ENCODE measurements at regions not wholly inside any gene's neighbourhood (a gene's known extent, or its start where the extent isn't known, plus 50 kb on each side); places are given as distances from the start of the nearest gene placed in this dataset.
A peak's percentile ranks its signal among the peaks of the same experiment; 100 is the strongest.
"Not testable (repeated sequence)": the region's sequence is repeated elsewhere in the genome, so short reads cannot be mapped to it uniquely, and the experiment has no call there.

GRCh38 chr6:56820060-56820459 is 134.8 kb upstream of the BEND6 start:
- DNase-seq (ENCODE audit: low read depth) = no peak
- no peak overlapping the region for H3K4me3 ChIP-seq (ENCODE audit: low read length)
- TF ChIP-seq CTCF (conservative IDR thresholded peaks at IDR 0.05; ENCODE audit: low read length) = no peak

GRCh38 chr6:56819604-56820003 is 135.3 kb upstream of the BEND6 start:
- TF ChIP-seq CTCF (conservative IDR thresholded peaks at IDR 0.05; ENCODE audit: low read length) = no peak
- no peak for DNase-seq (ENCODE audit: low read depth)
- no peak overlapping the region for H3K4me3 ChIP-seq (ENCODE audit: low read length)

- no peak overlapping the region for H3K4me3 ChIP-seq (ENCODE audit: low read length)
- DNase-seq (ENCODE audit: low read depth) = no peak
- TF ChIP-seq CTCF (conservative IDR thresholded peaks at IDR 0.05; ENCODE audit: low read length) = no peak
Observed at GRCh38 chr6:56816370-56816769, 138.5 kb upstream of the BEND6 start.

GRCh38 chr6:56815436-56815835 is 139.5 kb upstream of the BEND6 start:
- no peak for TF ChIP-seq CTCF (conservative IDR thresholded peaks at IDR 0.05; ENCODE audit: low read length)
- no peak for DNase-seq (ENCODE audit: low read depth)
- H3K4me3 ChIP-seq (ENCODE audit: low read length) = no peak overlapping the region

- no peak for DNase-seq (ENCODE audit: low read depth)
- no peak for TF ChIP-seq CTCF (conservative IDR thresholded peaks at IDR 0.05; ENCODE audit: low read length)
- no peak overlapping the region for H3K4me3 ChIP-seq (ENCODE audit: low read length)
Observed at GRCh38 chr6:56814802-56815201, 140.1 kb upstream of the BEND6 start.

GRCh38 chr6:56814308-56814707 is 140.6 kb upstream of the BEND6 start:
- no peak overlapping the region for H3K4me3 ChIP-seq (ENCODE audit: low read length)
- DNase-seq (ENCODE audit: low read depth) = no peak
- no peak for TF ChIP-seq CTCF (conservative IDR thresholded peaks at IDR 0.05; ENCODE audit: low read length)

GRCh38 chr6:56812851-56813250 is 142.1 kb upstream of the BEND6 start:
- DNase-seq (ENCODE audit: low read depth); H3K4me3 ChIP-seq (ENCODE audit: low read length): not testable (repeated sequence)

- no peak overlapping the region for H3K4me3 ChIP-seq (ENCODE audit: low read length)
- peak; percentile 60 for DNase-seq (ENCODE audit: low read depth)
- TF ChIP-seq CTCF (conservative IDR thresholded peaks at IDR 0.05; ENCODE audit: low read length) = no peak
Observed at GRCh38 chr6:56808871-56809359, 146.0 kb upstream of the BEND6 start.
